WTC11 (cell line): ENCODE measurements at regions not wholly inside any gene's neighbourhood (a gene's known extent, or its start where the extent isn't known, plus 50 kb on each side); places are given as distances from the start of the nearest gene placed in this dataset.

ENCODE experiments used
- ATAC-seq: fragments of 200-7000 bp; cut with Tn5 transposase; 2 replicates; pipeline ENCODE4 v1.10.0; 2021; ENCODE audit warnings: mild to moderate bottlenecking, moderate library complexity
- CTCF ChIA-PET: fragments of 300-600 bp; sonication (Branson Sonifier 250); formaldehyde crosslinking; loops from one replicate; lab custom pipeline; 2021; ENCODE audit warnings: antibody characterized with exemption; lab: Charles Lee
- POLR2A ChIA-PET: fragments of 350-600 bp; sonication (Branson Sonifier 250); formaldehyde crosslinking; loops from one replicate; lab custom pipeline; 2021; ENCODE audit warnings: antibody characterized with exemption; lab: Charles Lee
- DNase-seq: peaks from one replicate; pipeline ENCODE4 v3.0.0; 2021; ENCODE audit warnings: low spot score
- H3K27ac Mint-ChIP-seq: 2 replicates; pipeline ENCODE4 v1.8.0; 2021; ENCODE audit warnings: mixed read lengths
- H3K27me3 Mint-ChIP-seq: 2 replicates; pipeline ENCODE4 v1.8.0; 2021; ENCODE audit warnings: low read depth, mild to moderate bottlenecking, moderate library complexity, mixed read lengths
- H3K36me3 Mint-ChIP-seq: 2 replicates; pipeline ENCODE4 v1.8.0; 2021; ENCODE audit warnings: mixed read lengths
- H3K4me1 Mint-ChIP-seq: 2 replicates; pipeline ENCODE4 v1.8.0; 2022; ENCODE audit warnings: mixed read lengths
- H3K4me3 Mint-ChIP-seq: 2 replicates; pipeline ENCODE4 v1.8.0; 2021; ENCODE audit warnings: mild to moderate bottlenecking, moderate library complexity, mixed read lengths
- H3K9me3 Mint-ChIP-seq: 2 replicates; pipeline ENCODE4 v1.8.0; 2021; ENCODE audit warnings: mixed read lengths
- GTF2I ChIP-seq: fragments of 250-450 bp; sonication (Bioruptor Pico); conservative IDR thresholded peaks from 2 replicates; pipeline ENCODE4 v1.4.0; 2021; ENCODE audit warnings: mild to moderate bottlenecking
- SMAD3 ChIP-seq: sonication (generic); formaldehyde crosslinking; IDR thresholded peaks from 2 replicates; pipeline ENCODE4 v1.8.0; 2022; ENCODE audit warnings: missing genetic modification reagents, mild to moderate bottlenecking, borderline replicate concordance
- ZNF671 ChIP-seq: fragments of 250-450 bp; sonication (Bioruptor Pico); IDR thresholded peaks from 2 replicates; pipeline ENCODE4 v1.8.0; 2021; ENCODE audit warnings: mild to moderate bottlenecking
- TF ChIP-seq, protein P1 (sequence below): fragments of 250-450 bp; sonication (Bioruptor Pico); IDR thresholded peaks from 2 replicates; pipeline ENCODE4 v1.9.0; 2021; ENCODE audit warnings: mild to moderate bottlenecking, borderline replicate concordance
- TF ChIP-seq, protein P2 (sequence below): sonication (generic); formaldehyde crosslinking; IDR thresholded peaks from 2 replicates; pipeline ENCODE4 v1.8.1; 2023; ENCODE audit warnings: mild to moderate bottlenecking, missing genetic modification reagents
- TF ChIP-seq, protein P3 (sequence below): fragments of 250-450 bp; sonication (Bioruptor Pico); IDR thresholded peaks from 2 replicates; pipeline ENCODE4 v1.9.0; 2021; ENCODE audit warnings: moderate library complexity, mild to moderate bottlenecking, inconsistent platforms, borderline replicate concordance
- TF ChIP-seq, protein P4 (sequence below): sonication (generic); formaldehyde crosslinking; IDR thresholded peaks from 2 replicates; pipeline ENCODE4 v1.8.0; 2023; ENCODE audit warnings: missing genetic modification reagents
- TF ChIP-seq, protein P5 (sequence below): fragments of 250-450 bp; sonication (Bioruptor Pico); IDR thresholded peaks from 2 replicates; pipeline ENCODE4 v1.9.0; 2021; ENCODE audit warnings: mild to moderate bottlenecking
- TF ChIP-seq, protein P6 (sequence below): sonication (generic); formaldehyde crosslinking; IDR thresholded peaks from 2 replicates; pipeline ENCODE4 v1.8.0; 2022; ENCODE audit warnings: mild to moderate bottlenecking, missing genetic modification reagents
- TF ChIP-seq, protein P7 (sequence below): sonication (generic); formaldehyde crosslinking; IDR thresholded peaks from 2 replicates; pipeline ENCODE4 v1.8.1; 2023; ENCODE audit warnings: mild to moderate bottlenecking, missing genetic modification reagents, borderline replicate concordance
- TF ChIP-seq, protein P8 (sequence below): fragments of 250-450 bp; sonication (Bioruptor Pico); IDR thresholded peaks from 2 replicates; pipeline ENCODE4 v2.1.2; 2022; ENCODE audit warnings: mild to moderate bottlenecking, moderate library complexity

DNA sequence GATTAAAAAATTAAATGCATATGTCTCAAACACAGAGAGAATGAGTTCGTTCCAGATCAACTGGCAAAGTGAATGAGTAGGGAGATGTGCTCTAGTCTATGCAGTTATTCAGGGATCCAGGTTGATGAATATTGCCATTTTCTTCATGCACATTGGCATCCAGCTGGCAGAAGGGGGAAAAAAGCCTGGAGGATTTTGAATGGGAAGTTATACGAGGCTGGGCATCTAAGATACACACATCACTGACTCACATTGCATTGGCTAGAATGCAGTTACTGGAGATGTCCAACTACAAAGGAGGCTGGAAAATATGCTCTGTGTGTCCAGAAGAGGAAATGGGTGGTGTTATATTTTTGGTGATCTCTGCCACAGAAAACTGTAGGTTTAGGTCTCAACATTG, 270.9 kb upstream of the FIGN start (continued):
- TF ChIP-seq, protein P1, sequence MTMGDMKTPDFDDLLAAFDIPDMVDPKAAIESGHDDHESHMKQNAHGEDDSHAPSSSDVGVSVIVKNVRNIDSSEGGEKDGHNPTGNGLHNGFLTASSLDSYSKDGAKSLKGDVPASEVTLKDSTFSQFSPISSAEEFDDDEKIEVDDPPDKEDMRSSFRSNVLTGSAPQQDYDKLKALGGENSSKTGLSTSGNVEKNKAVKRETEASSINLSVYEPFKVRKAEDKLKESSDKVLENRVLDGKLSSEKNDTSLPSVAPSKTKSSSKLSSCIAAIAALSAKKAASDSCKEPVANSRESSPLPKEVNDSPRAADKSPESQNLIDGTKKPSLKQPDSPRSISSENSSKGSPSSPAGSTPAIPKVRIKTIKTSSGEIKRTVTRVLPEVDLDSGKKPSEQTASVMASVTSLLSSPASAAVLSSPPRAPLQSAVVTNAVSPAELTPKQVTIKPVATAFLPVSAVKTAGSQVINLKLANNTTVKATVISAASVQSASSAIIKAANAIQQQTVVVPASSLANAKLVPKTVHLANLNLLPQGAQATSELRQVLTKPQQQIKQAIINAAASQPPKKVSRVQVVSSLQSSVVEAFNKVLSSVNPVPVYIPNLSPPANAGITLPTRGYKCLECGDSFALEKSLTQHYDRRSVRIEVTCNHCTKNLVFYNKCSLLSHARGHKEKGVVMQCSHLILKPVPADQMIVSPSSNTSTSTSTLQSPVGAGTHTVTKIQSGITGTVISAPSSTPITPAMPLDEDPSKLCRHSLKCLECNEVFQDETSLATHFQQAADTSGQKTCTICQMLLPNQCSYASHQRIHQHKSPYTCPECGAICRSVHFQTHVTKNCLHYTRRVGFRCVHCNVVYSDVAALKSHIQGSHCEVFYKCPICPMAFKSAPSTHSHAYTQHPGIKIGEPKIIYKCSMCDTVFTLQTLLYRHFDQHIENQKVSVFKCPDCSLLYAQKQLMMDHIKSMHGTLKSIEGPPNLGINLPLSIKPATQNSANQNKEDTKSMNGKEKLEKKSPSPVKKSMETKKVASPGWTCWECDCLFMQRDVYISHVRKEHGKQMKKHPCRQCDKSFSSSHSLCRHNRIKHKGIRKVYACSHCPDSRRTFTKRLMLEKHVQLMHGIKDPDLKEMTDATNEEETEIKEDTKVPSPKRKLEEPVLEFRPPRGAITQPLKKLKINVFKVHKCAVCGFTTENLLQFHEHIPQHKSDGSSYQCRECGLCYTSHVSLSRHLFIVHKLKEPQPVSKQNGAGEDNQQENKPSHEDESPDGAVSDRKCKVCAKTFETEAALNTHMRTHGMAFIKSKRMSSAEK (CRISPR knock-in tag): no peak
- TF ChIP-seq, protein P2, sequence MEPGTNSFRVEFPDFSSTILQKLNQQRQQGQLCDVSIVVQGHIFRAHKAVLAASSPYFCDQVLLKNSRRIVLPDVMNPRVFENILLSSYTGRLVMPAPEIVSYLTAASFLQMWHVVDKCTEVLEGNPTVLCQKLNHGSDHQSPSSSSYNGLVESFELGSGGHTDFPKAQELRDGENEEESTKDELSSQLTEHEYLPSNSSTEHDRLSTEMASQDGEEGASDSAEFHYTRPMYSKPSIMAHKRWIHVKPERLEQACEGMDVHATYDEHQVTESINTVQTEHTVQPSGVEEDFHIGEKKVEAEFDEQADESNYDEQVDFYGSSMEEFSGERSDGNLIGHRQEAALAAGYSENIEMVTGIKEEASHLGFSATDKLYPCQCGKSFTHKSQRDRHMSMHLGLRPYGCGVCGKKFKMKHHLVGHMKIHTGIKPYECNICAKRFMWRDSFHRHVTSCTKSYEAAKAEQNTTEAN (CRISPR knock-in tag): no peak

DNA sequence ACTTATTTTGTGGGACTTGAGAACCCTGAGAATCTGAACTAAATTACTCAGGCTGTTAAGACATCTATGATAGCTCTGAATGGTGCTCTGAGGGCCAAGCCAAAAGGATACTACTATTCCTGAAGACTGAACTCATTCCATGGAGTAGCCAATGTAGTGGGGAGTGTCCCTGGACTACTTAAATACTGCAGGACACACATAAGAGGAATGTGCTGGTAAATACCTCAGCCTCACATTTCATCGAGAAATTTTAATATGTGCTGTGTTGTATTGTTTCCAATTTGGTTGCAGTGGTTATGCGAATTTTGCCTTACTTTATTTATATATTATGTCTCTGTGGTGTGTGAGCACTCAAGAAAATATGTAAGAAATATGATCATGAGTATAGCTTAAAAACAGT, 264.4 kb upstream of the FIGN start:
- ATAC-seq (no peak), DNase-seq (no peak)
- H3K36me3 Mint-ChIP-seq: no peaks in the 10 kb centered on the region
- CTCF ChIA-PET: interaction anchor here (0.8 kb wide), 1 partner anchor 61 kb away, joined by 3 read pairs; no protein-coding TSS in a partner anchor
- H3K27me3 Mint-ChIP-seq: no peaks in the 10 kb centered on the region; the same call in 1 of the 2 replicates
- POLR2A ChIA-PET: no interaction called here
- H3K4me3 Mint-ChIP-seq: no peak overlapping the region
- TF ChIP-seq GTF2I: no peak
- TF ChIP-seq, protein P3, sequence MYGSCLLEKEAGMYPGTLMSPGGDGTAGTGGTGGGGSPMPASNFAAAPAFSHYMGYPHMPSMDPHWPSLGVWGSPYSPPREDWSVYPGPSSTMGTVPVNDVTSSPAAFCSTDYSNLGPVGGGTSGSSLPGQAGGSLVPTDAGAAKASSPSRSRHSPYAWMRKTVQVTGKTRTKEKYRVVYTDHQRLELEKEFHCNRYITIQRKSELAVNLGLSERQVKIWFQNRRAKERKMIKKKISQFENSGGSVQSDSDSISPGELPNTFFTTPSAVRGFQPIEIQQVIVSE: no peak
- TF ChIP-seq ZNF671: no peak
- TF ChIP-seq, protein P4, sequence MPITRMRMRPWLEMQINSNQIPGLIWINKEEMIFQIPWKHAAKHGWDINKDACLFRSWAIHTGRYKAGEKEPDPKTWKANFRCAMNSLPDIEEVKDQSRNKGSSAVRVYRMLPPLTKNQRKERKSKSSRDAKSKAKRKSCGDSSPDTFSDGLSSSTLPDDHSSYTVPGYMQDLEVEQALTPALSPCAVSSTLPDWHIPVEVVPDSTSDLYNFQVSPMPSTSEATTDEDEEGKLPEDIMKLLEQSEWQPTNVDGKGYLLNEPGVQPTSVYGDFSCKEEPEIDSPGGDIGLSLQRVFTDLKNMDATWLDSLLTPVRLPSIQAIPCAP (CRISPR knock-in tag): no peak
- TF ChIP-seq, protein P5, sequence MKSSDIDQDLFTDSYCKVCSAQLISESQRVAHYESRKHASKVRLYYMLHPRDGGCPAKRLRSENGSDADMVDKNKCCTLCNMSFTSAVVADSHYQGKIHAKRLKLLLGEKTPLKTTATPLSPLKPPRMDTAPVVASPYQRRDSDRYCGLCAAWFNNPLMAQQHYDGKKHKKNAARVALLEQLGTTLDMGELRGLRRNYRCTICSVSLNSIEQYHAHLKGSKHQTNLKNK (CRISPR knock-in tag): no peak
- no peak for TF ChIP-seq SMAD3
- TF ChIP-seq, protein P6, sequence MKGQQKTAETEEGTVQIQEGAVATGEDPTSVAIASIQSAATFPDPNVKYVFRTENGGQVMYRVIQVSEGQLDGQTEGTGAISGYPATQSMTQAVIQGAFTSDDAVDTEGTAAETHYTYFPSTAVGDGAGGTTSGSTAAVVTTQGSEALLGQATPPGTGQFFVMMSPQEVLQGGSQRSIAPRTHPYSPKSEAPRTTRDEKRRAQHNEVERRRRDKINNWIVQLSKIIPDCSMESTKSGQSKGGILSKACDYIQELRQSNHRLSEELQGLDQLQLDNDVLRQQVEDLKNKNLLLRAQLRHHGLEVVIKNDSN (CRISPR knock-in tag): no peak
- TF ChIP-seq, protein P7, sequence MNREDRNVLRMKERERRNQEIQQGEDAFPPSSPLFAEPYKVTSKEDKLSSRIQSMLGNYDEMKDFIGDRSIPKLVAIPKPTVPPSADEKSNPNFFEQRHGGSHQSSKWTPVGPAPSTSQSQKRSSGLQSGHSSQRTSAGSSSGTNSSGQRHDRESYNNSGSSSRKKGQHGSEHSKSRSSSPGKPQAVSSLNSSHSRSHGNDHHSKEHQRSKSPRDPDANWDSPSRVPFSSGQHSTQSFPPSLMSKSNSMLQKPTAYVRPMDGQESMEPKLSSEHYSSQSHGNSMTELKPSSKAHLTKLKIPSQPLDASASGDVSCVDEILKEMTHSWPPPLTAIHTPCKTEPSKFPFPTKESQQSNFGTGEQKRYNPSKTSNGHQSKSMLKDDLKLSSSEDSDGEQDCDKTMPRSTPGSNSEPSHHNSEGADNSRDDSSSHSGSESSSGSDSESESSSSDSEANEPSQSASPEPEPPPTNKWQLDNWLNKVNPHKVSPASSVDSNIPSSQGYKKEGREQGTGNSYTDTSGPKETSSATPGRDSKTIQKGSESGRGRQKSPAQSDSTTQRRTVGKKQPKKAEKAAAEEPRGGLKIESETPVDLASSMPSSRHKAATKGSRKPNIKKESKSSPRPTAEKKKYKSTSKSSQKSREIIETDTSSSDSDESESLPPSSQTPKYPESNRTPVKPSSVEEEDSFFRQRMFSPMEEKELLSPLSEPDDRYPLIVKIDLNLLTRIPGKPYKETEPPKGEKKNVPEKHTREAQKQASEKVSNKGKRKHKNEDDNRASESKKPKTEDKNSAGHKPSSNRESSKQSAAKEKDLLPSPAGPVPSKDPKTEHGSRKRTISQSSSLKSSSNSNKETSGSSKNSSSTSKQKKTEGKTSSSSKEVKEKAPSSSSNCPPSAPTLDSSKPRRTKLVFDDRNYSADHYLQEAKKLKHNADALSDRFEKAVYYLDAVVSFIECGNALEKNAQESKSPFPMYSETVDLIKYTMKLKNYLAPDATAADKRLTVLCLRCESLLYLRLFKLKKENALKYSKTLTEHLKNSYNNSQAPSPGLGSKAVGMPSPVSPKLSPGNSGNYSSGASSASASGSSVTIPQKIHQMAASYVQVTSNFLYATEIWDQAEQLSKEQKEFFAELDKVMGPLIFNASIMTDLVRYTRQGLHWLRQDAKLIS (CRISPR knock-in tag): no peak
- TF ChIP-seq, protein P8, sequence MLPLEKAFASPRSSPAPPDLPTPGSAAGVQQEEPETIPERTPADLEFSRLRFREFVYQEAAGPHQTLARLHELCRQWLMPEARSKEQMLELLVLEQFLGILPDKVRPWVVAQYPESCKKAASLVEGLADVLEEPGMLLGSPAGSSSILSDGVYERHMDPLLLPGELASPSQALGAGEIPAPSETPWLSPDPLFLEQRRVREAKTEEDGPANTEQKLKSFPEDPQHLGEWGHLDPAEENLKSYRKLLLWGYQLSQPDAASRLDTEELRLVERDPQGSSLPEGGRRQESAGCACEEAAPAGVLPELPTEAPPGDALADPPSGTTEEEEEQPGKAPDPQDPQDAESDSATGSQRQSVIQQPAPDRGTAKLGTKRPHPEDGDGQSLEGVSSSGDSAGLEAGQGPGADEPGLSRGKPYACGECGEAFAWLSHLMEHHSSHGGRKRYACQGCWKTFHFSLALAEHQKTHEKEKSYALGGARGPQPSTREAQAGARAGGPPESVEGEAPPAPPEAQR (CRISPR knock-in tag): no peak
- H3K4me1 Mint-ChIP-seq: peaks cover 6% of the 10 kb centered on the region; the same call in 1 of the 2 replicates
- no peaks in the 10 kb centered on the region for H3K9me3 Mint-ChIP-seq
- no peak overlapping the region for H3K27ac Mint-ChIP-seq
